GM18873 (cell line): ENCODE measurements at regions not wholly inside any gene's neighbourhood (a gene's known extent, or its start where the extent isn't known, plus 50 kb on each side); places are given as distances from the start of the nearest gene placed in this dataset.

ENCODE experiments used
- ATAC-seq: cut with Tn5 transposase; IDR thresholded peaks from one replicate; pipeline ENCODE4 v1.9.1; 2021; ENCODE audit warnings: mild to moderate bottlenecking, moderate library complexity, moderate number of reproducible peaks; ENCODE audit not compliant: unreplicated experiment, low FRiP score

GRCh38 chr17:71262586-71262985, 858.2 kb upstream of the SOX9 start:
- no peak for ATAC-seq

GRCh38 chr17:71267668-71268067, 853.2 kb upstream of the SOX9 start:
- no peak for ATAC-seq

GRCh38 chr17:71269201-71269600, 851.6 kb upstream of the SOX9 start:
- ATAC-seq = no peak

GRCh38 chr17:71273441-71273840, 847.4 kb upstream of the SOX9 start:
- ATAC-seq = no peak

- ATAC-seq = no peak
These were observed 844.7 kb upstream of the SOX9 start for GRCh38 chr17:71276079-71276478.

- no peak for ATAC-seq
These were observed 837.3 kb upstream of the SOX9 start for GRCh38 chr17:71283486-71283885.

GRCh38 chr17:71284032-71284755, 836.6 kb upstream of the SOX9 start:
- no peak for ATAC-seq

- no peak for ATAC-seq
These were observed 834.2 kb upstream of the SOX9 start for GRCh38 chr17:71286625-71287024.

- ATAC-seq = no peak
These were observed 833.6 kb upstream of the SOX9 start for GRCh38 chr17:71287071-71287823.

GRCh38 chr17:71292006-71292405, 828.8 kb upstream of the SOX9 start:
- no peak for ATAC-seq

- ATAC-seq = no peak
These were observed 824.8 kb upstream of the SOX9 start for GRCh38 chr17:71296005-71296404.

GRCh38 chr17:71301063-71301462, 819.8 kb upstream of the SOX9 start:
- ATAC-seq = no peak

GRCh38 chr17:71302721-71303549, 817.9 kb upstream of the SOX9 start:
- ATAC-seq = no peak

- ATAC-seq = no peak
These were observed 816.2 kb upstream of the SOX9 start for GRCh38 chr17:71304498-71305158.

GRCh38 chr17:71313866-71314265, 807.0 kb upstream of the SOX9 start:
- ATAC-seq = no peak

- ATAC-seq = no peak
These were observed 805.3 kb upstream of the SOX9 start for GRCh38 chr17:71315568-71315967.

- ATAC-seq = no peak
These were observed 804.5 kb upstream of the SOX9 start for GRCh38 chr17:71316176-71316897.

GRCh38 chr17:71320009-71320796, 800.6 kb upstream of the SOX9 start:
- ATAC-seq = no peak

- no peak for ATAC-seq
These were observed 795.7 kb upstream of the SOX9 start for GRCh38 chr17:71325117-71325516.
